ENCODE measurements at regions not wholly inside any gene's neighbourhood (a gene's known extent, or its start where the extent isn't known, plus 50 kb on each side); places are given as distances from the start of the nearest gene placed in this dataset.

GRCh38 chr3:105923140-105923539, 54.3 kb upstream of the CBLB start:
- no peak for DNase-seq (ENCODE audit: extremely low read depth in 1 of 2, low read depth in 1 of 2)

- no peak for DNase-seq (ENCODE audit: extremely low read depth in 1 of 2, low read depth in 1 of 2)
Measured at GRCh38 chr3:105927741-105928140, 58.9 kb upstream of the CBLB start.

GRCh38 chr3:105930733-105931132, 61.9 kb upstream of the CBLB start:
- no peak for DNase-seq (ENCODE audit: extremely low read depth in 1 of 2, low read depth in 1 of 2)

- DNase-seq (ENCODE audit: extremely low read depth in 1 of 2, low read depth in 1 of 2) = no peak
Measured at GRCh38 chr3:105931500-105931899, 62.7 kb upstream of the CBLB start.

- no peak for DNase-seq (ENCODE audit: extremely low read depth in 1 of 2, low read depth in 1 of 2)
Measured at GRCh38 chr3:105933871-105934270, 65.1 kb upstream of the CBLB start.

GRCh38 chr3:105938101-105938500, 69.3 kb upstream of the CBLB start:
- no peak for DNase-seq (ENCODE audit: extremely low read depth in 1 of 2, low read depth in 1 of 2)

GRCh38 chr3:105938806-105939205, 70.0 kb upstream of the CBLB start:
- DNase-seq (ENCODE audit: extremely low read depth in 1 of 2, low read depth in 1 of 2) = no peak

GRCh38 chr3:105944276-105944675, 75.5 kb upstream of the CBLB start:
- no peak for DNase-seq (ENCODE audit: extremely low read depth in 1 of 2, low read depth in 1 of 2)

GRCh38 chr3:105944721-105945120, 75.9 kb upstream of the CBLB start:
- no peak for DNase-seq (ENCODE audit: extremely low read depth in 1 of 2, low read depth in 1 of 2)

- no peak for DNase-seq (ENCODE audit: extremely low read depth in 1 of 2, low read depth in 1 of 2)
Measured at GRCh38 chr3:105948101-105948500, 79.3 kb upstream of the CBLB start.

GRCh38 chr3:105950881-105951600, 82.2 kb upstream of the CBLB start:
- DNase-seq (ENCODE audit: extremely low read depth in 1 of 2, low read depth in 1 of 2) = no peak

GRCh38 chr3:105953831-105954230, 85.0 kb upstream of the CBLB start:
- DNase-seq (ENCODE audit: extremely low read depth in 1 of 2, low read depth in 1 of 2) = no peak

- DNase-seq (ENCODE audit: extremely low read depth in 1 of 2, low read depth in 1 of 2) = no peak
Measured at GRCh38 chr3:105956306-105956705, 87.5 kb upstream of the CBLB start.

GRCh38 chr3:105957722-105958121, 88.9 kb upstream of the CBLB start:
- DNase-seq (ENCODE audit: extremely low read depth in 1 of 2, low read depth in 1 of 2) = no peak

- DNase-seq (ENCODE audit: extremely low read depth in 1 of 2, low read depth in 1 of 2) = no peak
Measured at GRCh38 chr3:105958237-105959000, 89.6 kb upstream of the CBLB start.

- DNase-seq (ENCODE audit: extremely low read depth in 1 of 2, low read depth in 1 of 2) = no peak
Measured at GRCh38 chr3:105959851-105960250, 91.0 kb upstream of the CBLB start.

GRCh38 chr3:105960381-105960780, 91.6 kb upstream of the CBLB start:
- DNase-seq (ENCODE audit: extremely low read depth in 1 of 2, low read depth in 1 of 2) = no peak

GRCh38 chr3:105963161-105963560, 94.3 kb upstream of the CBLB start:
- DNase-seq (ENCODE audit: extremely low read depth in 1 of 2, low read depth in 1 of 2) = no peak

- no peak for DNase-seq (ENCODE audit: extremely low read depth in 1 of 2, low read depth in 1 of 2)
Measured at GRCh38 chr3:105965384-105965783, 96.6 kb upstream of the CBLB start.

- no peak for DNase-seq (ENCODE audit: extremely low read depth in 1 of 2, low read depth in 1 of 2)
Measured at GRCh38 chr3:105967117-105967516, 98.3 kb upstream of the CBLB start.

- no peak for DNase-seq (ENCODE audit: extremely low read depth in 1 of 2, low read depth in 1 of 2)
Measured at GRCh38 chr3:105970283-105970682, 101.5 kb upstream of the CBLB start.

- no peak for DNase-seq (ENCODE audit: extremely low read depth in 1 of 2, low read depth in 1 of 2)
Measured at GRCh38 chr3:105972069-105972468, 103.3 kb upstream of the CBLB start.
